ENCODE measurements at regions not wholly inside any gene's neighbourhood (a gene's known extent, or its start where the extent isn't known, plus 50 kb on each side); places are given as distances from the start of the nearest gene placed in this dataset.
A peak's percentile ranks its signal among the peaks of the same experiment; 100 is the strongest.

DNA sequence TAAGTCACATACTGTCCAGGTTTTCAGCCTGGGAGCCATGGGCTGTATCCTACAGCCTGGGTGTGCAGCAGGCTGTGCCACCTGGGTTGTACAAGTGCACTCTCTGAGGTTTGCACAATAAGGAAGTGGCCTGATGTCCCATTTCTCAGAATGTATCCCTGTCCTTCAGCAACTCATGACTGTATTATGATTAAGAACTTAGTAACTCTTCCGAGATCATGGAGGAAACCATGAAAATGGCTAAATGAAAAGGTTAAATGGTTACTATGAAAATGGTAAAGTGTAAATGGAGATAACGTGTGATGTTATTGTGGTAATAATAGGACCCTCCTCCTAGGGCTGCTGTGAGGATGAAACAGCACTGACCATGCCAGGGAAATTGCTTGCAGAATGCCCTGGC is 227.6 kb downstream of the ANKRD60 start:
- no peak for DNase-seq (ENCODE audit: low spot score)

DNA sequence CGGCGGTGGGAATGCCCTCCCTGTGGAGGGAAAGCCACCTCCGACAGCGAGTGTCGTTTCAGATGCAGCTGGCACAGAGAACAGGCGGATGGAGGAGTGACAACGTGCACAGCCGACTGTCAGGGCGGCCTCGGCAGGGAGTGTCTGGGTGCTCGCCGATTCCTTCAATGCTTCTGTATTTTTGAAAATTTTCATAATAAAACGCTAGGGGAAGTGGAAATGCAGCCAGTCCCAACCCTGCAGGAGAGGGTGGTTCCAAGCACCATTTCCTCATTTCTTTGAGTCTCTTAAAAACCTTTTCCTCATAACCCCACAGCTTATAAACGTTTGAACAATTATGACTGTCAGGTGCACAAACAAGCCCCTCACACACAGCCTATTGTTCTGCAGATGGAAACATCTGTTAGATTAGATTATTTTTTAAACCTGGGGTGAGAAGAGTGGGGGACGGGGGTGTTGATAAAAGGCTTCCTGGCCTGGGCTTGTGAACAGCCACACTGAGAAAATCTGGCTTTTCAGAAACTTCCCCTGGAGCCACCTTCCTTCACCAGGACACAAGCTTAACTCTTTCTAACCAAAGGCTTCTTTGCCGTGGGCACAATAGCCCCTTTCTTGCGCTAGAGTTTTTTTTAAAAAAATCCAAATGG is 228.9 kb downstream of the ANKRD60 start:
- DNase-seq (ENCODE audit: low spot score) = peak; percentile 20

DNA sequence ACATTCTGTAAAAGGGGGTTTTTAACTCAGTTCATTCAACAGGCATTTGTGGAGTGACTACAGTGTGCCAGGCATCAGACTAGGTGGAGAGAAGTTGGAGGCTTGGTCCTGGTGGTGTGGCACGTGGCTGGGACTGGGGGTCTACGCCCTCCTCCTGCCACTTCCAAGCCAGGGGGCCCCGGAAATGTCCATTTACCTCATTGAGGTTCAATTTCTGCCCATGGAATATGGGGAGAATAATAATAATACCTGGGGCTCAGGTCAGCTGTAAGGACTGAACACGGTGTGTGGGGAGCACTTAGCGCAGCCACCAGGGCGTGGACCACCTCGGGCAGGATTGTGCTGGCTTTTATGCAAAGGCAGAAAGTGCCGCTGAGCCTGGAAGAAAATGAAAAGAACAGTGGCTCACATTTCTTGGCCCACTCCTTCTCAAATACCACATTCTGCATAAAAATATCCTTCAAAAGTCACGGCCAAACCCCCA is 229.4 kb downstream of the ANKRD60 start:
- DNase-seq (ENCODE audit: low spot score) = no peak

DNA sequence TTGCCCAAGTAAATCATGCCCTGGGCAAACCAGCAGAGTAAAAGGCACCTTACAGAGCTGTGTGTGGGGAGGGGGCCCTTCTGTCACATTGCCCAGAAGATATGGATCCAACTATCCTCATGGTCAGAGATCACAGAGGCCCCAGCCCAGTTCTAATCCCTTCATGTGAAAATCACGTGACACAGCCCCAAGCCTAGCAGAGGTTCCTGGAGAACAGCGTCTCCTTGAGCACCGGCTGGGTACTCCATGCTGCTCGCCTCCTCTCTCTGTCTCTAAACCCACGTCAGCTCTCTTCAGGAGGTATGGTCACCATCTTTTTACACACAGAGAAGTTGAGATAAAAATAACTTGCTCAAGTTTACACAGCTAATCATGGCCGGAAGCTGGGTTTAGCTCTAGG is 230.2 kb downstream of the ANKRD60 start:
- DNase-seq (ENCODE audit: low spot score) = no peak

DNA sequence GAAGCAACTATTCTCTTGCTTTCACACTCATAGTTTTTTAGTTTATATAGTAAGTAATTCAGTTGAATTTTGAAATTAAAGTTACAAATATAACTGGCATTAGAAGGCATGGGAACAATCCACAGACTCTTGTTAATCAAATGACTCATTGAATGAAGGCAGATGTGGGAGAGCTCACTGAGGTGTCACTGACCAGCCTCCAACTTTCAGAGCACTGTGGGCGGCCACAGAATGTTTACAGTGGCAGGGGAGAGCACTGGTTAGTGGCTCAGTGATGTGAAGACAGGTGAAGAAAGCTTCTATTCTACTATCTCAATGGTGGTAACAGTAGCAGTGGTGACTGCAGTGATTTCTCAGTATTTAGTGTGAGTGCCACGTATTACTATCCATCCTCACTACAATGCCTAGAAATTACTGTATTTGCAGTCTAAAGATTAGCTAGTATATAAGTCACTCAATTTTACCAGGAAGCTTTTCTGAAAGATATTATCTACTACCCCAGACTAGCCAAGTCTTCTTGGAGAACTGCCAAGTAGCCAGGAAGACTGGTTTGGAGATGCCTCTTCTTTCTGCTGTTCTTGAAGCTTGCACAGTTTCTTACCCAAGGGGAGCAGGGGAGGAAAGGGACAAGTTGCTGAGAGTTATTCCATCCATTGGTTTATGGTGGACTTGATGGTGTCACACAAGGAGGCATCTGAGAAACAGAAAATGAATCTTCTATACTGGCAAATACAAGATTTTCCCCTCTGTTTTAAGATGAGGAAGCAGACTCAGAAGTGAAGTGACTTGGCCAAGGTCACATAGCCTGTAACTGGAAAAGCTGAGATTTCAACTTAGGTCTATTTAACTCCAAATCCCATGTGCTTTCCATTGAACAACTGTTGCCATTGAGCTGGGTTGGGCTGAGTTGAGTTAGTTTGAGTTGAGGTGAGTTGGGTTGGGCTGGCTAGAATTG is 231.2 kb downstream of the ANKRD60 start:
- peak; percentile 77 for DNase-seq (ENCODE audit: low spot score)

DNA sequence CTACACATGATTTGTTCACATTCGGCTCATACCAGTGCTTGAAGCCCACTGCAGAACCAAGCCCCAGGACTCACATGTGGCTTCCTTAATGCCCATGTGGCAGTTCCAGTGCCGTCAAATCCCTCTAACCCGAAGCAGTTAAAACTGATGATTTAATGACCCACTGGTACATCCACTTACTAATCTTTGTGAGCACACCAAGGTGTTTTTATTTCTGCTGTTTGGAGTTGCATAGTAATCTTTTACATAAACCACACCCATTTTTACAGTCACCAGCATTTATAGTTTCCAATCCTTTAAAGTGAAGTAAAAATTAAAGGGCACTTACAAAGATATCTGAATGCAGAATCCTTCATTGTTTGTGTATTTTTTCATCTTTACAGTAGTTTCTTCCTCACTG is 232.0 kb downstream of the ANKRD60 start:
- DNase-seq (ENCODE audit: low spot score) = no peak

DNA sequence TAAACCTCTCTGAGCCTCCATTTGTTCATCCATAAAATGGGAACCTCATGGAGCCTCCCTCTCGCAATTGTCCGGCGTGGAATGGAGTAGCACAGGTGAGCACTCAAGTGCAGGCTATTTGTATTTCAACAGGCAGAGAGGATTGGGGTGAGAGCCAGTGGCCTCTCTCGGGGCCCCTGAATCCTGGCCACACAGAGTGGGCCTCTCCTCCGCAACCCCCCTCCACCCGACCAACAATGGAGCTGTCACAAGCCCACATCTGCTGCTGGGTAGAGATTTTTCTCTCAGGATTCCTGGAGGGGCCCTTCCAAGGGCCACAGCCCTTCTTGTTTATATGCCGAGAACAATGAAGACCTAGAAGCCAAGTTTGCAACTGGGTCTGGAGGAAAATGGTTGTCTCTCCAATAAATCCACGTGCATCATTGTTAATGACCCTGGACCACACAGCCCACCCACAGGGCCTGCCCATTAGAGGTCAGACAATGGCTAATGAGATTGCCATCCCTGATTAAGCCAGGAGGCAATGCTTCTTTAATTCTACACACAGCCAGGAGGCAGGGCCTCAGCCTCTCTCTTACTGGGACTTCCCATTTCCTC is 233.0 kb downstream of the ANKRD60 start:
- no peak for DNase-seq (ENCODE audit: low spot score)

DNA sequence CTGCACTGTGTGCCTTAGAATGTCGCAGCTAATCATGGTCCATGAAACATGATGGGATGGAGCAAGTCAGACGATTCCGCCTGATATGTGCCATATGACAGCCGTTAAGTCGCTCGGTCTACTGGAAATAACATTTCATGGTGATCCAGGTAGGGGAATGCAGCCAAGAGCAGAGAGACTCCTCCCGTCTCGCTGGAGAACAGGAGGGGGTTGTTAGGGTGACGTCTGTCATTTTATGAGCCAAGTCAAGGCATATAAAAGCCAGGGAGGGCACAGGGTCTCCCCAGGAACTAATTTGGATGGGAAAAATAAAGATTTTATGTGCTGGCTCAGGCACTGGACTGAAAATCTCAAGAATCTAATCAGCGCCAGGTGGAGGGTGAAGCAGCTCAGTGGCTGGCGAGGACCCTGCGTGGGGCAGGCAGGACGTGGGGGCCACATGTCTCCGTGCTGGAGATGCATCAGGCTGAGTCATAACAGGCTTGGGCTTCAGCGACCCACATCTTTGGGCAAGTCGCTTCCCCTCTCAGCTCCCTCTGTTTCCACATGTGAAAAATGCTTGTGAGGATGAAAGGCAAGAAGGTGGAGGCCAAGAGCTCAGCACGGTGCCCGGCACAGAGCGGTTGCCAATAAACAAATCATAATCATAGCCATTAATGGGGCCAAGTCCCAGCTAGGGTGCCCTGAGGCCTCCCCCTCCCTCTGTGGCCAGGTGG is 234.6 kb downstream of the ANKRD60 start:
- no peak for DNase-seq (ENCODE audit: low spot score)

DNA sequence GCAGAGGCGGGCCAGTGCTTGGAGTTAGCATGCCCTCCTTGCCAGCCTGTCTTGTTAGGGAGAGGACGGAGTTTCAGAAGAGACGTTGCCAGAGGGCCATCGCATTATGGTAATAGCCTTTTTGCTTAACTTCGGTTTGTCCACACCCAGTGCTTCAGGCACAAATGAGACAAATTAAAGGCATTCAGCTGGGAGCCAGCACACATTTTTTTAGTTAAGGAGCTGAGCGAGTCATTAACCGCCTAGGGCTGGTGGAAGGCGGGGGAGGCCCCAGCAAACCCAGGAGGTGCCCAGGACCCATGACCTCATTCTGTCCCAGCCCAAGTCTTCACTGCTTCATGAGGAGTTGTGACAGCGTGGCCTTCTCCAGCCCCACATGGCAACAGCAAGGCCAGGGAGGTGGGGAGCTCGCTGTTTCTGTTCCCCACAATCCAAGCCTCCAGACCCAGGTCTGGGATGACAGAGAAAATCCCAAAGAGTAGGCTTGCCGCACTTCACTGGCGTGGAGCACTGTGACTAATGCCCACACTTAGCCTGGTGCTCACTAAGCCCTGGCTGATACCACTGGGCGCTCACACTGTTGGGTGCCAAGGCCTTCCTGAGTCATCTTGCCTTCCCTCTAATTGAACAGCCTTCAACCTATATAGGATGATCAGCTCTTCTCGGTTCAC is 237.1 kb downstream of the ANKRD60 start:
- peak; percentile 95 for DNase-seq (ENCODE audit: low spot score)

DNA sequence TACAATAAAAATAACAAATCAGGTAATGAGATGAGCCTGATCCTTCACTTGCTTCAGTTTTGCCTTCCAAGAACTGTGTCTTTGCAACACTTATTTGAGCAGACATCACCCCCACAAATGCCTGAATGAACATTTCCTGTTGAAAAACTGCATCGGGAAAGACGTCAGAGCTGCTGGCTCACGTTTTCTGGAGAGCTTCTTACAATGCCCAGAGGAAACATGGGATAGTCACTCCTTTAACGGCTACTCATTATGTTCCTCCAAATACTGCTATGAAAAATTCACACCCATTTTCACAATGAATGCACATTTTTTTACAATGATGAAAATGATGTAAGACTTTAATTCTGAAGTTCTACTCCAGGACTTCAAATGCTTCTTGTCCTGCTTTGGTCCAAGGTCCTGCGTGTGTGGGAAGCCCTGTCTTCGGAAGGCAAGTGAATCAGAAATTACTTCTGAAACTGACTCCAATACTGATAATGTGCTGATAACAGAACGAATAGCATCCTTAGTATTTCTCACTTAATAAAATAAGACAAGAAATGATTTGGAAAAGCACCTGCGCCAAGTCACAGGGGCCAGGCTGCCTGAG is 238.0 kb downstream of the ANKRD60 start:
- peak; percentile 83 for DNase-seq (ENCODE audit: low spot score)

DNA sequence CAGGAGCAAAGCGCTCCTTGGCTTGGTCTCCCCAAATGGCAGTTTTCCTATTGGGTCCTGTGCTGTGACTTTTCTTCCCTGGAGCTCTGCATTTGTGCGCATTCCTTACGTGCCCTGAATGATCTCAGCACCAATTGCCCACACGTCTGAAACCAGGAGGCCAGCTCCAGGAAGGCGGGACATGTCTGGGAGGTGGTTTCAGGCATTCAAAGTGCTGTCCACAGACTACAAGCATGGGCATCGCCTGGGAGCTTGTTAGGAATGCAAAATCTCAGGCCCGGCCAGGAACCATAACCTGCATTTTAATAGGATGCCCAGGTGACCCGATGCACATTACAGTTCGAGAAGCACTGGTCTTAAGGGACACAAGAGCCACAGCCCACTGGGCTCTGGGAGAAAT is 239.6 kb downstream of the ANKRD60 start:
- DNase-seq (ENCODE audit: low spot score) = no peak

DNA sequence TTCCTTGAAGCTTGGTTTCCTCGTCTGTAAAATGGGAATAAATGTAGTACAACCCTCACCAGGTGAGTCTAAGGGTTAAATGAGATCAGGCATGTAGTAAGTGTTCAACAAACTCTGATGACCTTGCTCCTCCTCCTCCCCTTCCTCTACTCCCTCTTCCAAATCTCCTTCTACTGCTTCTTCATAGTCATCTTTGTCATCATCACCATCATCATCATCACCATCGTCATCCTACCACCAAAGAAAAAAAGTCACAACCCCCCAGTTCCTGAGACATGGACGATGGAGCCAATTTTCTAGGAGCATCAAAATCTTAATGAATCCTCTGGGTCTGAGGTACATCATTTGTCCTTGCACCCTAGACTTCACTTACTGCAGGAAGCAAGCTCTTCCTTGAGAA is 240.0 kb downstream of the ANKRD60 start:
- no peak for DNase-seq (ENCODE audit: low spot score)

DNA sequence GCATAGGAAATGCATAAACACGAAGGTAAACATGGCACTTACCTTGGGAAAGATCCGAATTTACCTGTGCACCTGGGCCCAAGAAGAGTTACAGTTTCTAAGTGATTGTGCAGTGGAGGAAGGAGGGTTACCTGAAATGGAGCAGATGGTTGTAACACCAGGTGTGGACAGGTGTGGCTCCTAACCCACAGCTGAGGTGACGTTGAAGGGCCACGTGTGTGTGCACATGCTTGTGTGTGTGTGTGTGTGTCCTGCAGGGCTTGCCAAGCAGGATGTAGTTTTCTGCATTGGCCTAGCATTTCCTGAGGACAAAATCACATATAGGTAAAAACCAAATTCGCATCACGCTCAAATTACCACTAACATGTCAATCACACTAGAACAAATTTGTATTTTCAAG is 240.8 kb downstream of the ANKRD60 start:
- no peak for DNase-seq (ENCODE audit: low spot score)

DNA sequence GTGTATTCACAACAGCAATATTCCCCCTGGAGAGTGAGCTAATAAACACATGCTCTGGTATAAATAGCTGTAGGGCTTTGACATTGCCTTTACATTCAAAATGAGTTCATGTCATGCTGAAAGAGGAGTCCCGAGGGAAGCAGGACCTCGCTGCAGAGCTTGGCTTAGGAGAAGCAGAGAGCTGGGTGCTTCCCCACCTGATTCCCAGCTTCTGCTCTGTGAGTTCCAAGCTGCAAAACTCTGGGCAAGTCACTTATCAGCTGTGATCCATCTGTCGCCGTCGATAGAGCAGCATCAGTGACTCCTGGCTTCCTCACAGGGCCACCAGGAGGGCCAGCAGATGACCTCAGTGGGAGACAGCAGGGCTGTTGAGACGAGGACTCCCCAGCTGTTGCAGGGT is 241.8 kb downstream of the ANKRD60 start:
- DNase-seq (ENCODE audit: low spot score) = no peak

DNA sequence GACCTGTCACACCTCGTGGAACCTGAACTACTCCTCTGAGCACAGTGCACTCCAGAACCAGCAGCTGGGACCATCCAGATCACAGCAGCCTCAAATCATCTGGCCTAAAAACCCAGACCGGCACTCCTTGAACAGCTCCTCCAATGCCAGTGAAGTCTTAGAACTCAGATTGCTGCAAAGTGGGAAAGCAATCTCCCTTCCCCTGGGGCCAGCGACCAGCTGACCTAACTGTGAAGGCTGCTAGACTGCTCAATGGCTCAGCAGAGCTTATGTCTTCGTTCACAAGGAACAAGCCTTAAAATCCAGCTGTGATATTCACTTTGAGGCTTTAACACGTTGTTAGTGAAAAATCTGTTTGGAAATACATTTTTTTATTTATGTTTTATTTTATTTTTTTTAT is 243.2 kb downstream of the ANKRD60 start:
- DNase-seq (ENCODE audit: low spot score) = no peak

DNA sequence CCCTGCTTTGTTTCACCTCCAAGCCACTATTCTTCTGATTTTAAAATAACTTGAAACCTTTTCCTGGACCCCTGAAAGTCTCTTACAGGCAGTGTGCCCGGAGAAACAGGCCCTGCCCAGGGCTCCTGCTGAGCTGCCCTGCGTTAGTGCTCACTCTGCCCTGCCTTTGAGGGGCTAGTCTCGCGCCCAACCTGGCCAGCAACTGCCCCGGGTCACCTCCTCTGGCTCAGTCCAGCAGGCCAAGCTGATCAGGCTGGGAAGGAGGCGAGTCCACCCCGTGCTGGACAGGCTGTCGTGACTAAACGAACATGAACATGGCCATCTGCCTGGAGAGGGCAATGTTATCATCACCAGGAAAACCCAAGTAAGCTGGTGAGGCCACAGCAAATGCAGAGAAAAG is 245.4 kb downstream of the ANKRD60 start:
- no peak for DNase-seq (ENCODE audit: low spot score)

DNA sequence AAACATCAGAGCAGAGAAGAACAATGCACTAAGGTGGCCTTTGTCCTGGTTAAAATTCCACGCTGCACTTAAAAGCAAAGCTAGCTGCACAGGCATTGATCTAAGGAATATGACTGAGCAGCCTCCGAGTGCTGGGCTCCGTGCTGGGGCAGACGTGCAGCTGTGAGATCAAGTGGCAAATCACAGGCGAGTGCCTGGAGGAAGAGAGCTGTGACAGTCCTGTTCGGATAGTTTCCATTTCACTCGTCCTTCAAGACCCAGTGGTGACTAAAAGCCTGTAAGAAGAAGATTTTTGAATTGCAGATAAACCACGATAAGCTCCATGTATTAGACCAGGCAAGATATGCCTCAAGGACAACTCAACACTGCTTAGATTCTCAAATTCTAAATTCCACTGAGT is 247.9 kb downstream of the ANKRD60 start:
- no peak for DNase-seq (ENCODE audit: low spot score)

DNA sequence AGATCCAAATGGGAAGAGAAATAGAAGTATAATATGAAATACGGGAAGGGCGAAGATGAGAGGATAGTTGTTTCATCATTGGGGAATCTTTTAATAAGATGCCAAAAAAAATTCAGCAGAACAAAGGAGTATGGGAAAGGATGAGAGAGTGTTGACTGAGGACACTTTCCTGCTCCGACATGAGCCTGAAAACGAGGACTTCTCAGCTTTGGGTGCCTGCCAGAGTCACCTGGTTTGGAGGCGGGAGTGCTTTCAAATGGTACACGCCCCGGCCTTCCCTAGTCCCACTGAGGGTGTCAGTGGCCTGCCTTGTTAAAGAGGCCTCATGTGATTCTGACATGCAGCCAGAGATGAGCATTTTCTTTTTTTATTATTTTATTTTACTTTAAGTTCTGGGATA is 250.9 kb downstream of the ANKRD60 start:
- DNase-seq (ENCODE audit: low spot score) = peak; percentile 31

DNA sequence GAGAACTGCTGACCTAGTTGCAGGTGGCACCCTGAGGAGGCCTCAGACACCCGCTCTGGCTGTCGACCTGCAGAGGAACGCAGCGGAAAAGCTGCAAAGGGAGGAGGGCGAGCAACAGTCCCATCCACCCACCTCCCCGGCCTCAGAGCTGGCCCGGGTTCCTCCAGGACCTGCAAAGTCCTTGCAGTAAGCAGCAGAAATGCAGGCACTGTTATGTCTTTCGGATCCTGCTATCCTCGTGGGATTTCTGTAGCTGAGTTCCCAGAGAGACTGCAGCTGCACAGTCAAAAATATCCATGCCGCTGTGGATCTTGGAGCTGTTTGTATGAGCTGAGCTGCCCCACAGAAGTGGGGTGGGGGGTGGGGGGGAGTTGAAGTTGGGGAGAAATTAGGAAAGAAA is 251.3 kb downstream of the ANKRD60 start:
- no peak for DNase-seq (ENCODE audit: low spot score)

DNA sequence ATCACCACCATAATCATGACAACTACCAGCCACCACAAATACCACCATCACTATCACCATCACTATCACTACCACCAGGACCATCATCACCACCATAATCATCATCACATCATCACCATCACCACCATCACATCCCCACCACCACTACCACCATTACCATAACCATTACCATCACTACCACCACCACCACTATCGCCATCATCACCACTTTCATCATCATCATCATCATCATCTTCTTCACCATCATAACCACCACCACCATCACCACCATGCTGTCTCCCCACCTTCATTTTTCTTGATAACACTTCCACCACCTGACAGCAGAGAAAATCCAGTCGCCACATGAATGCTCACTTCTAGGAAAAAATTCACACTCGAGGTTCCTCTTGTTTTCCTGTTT is 253.6 kb downstream of the ANKRD60 start:
- no peak for DNase-seq (ENCODE audit: low spot score)

DNA sequence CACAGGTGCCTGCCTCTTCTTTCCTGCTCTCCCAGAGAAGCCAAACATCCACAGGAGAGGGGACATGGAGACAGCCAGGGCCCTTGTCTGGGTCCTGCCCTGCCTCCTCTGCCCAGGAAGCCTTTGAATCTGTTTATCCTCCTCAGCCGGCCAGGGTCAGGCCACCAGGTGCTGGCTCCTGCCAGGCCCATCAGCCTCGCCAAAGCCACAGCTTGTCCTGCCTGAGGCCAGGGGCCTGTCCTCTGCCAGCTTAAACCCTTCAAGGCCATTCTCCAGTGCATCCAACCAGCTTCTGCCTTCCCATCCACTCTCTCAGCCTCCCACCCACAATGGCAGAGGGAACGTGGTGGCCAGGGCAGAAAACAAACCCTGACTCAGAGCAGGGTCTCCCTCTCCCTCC is 254.6 kb downstream of the ANKRD60 start:
- no peak for DNase-seq (ENCODE audit: low spot score)
